ENCODE measurements at regions not wholly inside any gene's neighbourhood (a gene's known extent, or its start where the extent isn't known, plus 50 kb on each side); places are given as distances from the start of the nearest gene placed in this dataset.
"Not testable (repeated sequence)": the region's sequence is repeated elsewhere in the genome, so short reads cannot be mapped to it uniquely, and the experiment has no call there.

- peak overlapping the region; percentile 71 for H3K4me3 Mint-ChIP-seq (ENCODE audit: unreplicated experiment)
- H3K4me1 Mint-ChIP-seq (ENCODE audit: unreplicated experiment), result peaks cover 25% of the 10 kb centered on the region
- H3K27ac Mint-ChIP-seq (ENCODE audit: unreplicated experiment), result peak overlapping the region; percentile 52
- H3K27me3 Mint-ChIP-seq (ENCODE audit: unreplicated experiment), result peaks cover 13% of the 10 kb centered on the region
- H3K9me3 Mint-ChIP-seq (ENCODE audit: unreplicated experiment); H3K36me3 Mint-ChIP-seq (ENCODE audit: low read depth, unreplicated experiment); DNase-seq (ENCODE audit: low spot score): not testable (repeated sequence)
These were observed 52.1 kb upstream of the FAM124A start for GRCh38 chr13:51170128-51170497.

- peaks cover 25% of the 10 kb centered on the region for H3K4me1 Mint-ChIP-seq (ENCODE audit: unreplicated experiment)
- peak overlapping the region; percentile 52 for H3K27ac Mint-ChIP-seq (ENCODE audit: unreplicated experiment)
- H3K9me3 Mint-ChIP-seq (ENCODE audit: unreplicated experiment); DNase-seq (ENCODE audit: low spot score); H3K36me3 Mint-ChIP-seq (ENCODE audit: low read depth, unreplicated experiment): not testable (repeated sequence)
- H3K4me3 Mint-ChIP-seq (ENCODE audit: unreplicated experiment), result peak overlapping the region; percentile 71
- H3K27me3 Mint-ChIP-seq (ENCODE audit: unreplicated experiment), result peaks cover 13% of the 10 kb centered on the region
These were observed 52.7 kb upstream of the FAM124A start for GRCh38 chr13:51169303-51170127.

- no peak overlapping the region for H3K27ac Mint-ChIP-seq (ENCODE audit: unreplicated experiment)
- H3K4me1 Mint-ChIP-seq (ENCODE audit: unreplicated experiment), result peaks cover 25% of the 10 kb centered on the region
- DNase-seq (ENCODE audit: low spot score), result no peak
- peaks cover 12% of the 10 kb centered on the region for H3K27me3 Mint-ChIP-seq (ENCODE audit: unreplicated experiment)
- no peak for TF ChIP-seq CTCF (IDR thresholded peaks at IDR 0.05; ENCODE audit: unreplicated experiment)
- no peaks in the 10 kb centered on the region for H3K9me3 Mint-ChIP-seq (ENCODE audit: unreplicated experiment)
- peaks cover 4% of the 10 kb centered on the region for H3K36me3 Mint-ChIP-seq (ENCODE audit: low read depth, unreplicated experiment)
- H3K4me3 Mint-ChIP-seq (ENCODE audit: unreplicated experiment), result peak overlapping the region; percentile 83
These were observed 53.6 kb upstream of the FAM124A start for GRCh38 chr13:51168623-51169022.

GRCh38 chr13:51167393-51168191 lies 54.6 kb upstream of the FAM124A start:
- DNase-seq (ENCODE audit: low spot score), result no peak
- Mint-ChIP-seq H3K9me3 (ENCODE audit: unreplicated experiment) (no peaks in the 10 kb centered on the region), H3K27ac (ENCODE audit: unreplicated experiment) (no peak overlapping the region), H3K4me1 (ENCODE audit: unreplicated experiment) (peaks cover 25% of the 10 kb centered on the region), H3K36me3 (ENCODE audit: low read depth, unreplicated experiment) (peaks cover 4% of the 10 kb centered on the region), H3K27me3 (ENCODE audit: unreplicated experiment) (peaks cover 11% of the 10 kb centered on the region), H3K4me3 (ENCODE audit: unreplicated experiment) (no peak overlapping the region)
- no peak for TF ChIP-seq CTCF (IDR thresholded peaks at IDR 0.05; ENCODE audit: unreplicated experiment)

GRCh38 chr13:51162701-51163100 lies 51.6 kb upstream of the C13orf42 start:
- no peak for TF ChIP-seq CTCF (IDR thresholded peaks at IDR 0.05; ENCODE audit: unreplicated experiment)
- no peak for DNase-seq (ENCODE audit: low spot score)
- no peaks in the 10 kb centered on the region for H3K9me3 Mint-ChIP-seq (ENCODE audit: unreplicated experiment)
- H3K4me3 Mint-ChIP-seq (ENCODE audit: unreplicated experiment), result no peak overlapping the region
- no peak overlapping the region for H3K27ac Mint-ChIP-seq (ENCODE audit: unreplicated experiment)
- no peaks in the 10 kb centered on the region for H3K36me3 Mint-ChIP-seq (ENCODE audit: low read depth, unreplicated experiment)
- H3K4me1 Mint-ChIP-seq (ENCODE audit: unreplicated experiment), result peaks cover 4% of the 10 kb centered on the region
- no peaks in the 10 kb centered on the region for H3K27me3 Mint-ChIP-seq (ENCODE audit: unreplicated experiment)

All from endothelial cell (in vitro differentiated cells).